ENCODE measurements at regions not wholly inside any gene's neighbourhood (a gene's known extent, or its start where the extent isn't known, plus 50 kb on each side); places are given as distances from the start of the nearest gene placed in this dataset.

- TF ChIP-seq CTCF (IDR thresholded peaks at IDR 0.05; ENCODE audit: low read depth, low read length), result no peak
- DNase-seq (ENCODE audit: extremely low read depth, low read depth), result no peak
Observed at GRCh38 chr5:111855356-111855755, 98.4 kb upstream of the NREP start.

GRCh38 chr5:111854186-111854585 is 97.2 kb upstream of the NREP start:
- TF ChIP-seq CTCF (IDR thresholded peaks at IDR 0.05; ENCODE audit: low read depth, low read length), result no peak
- no peak for DNase-seq (ENCODE audit: extremely low read depth, low read depth)

GRCh38 chr5:111853748-111854147 is 96.8 kb upstream of the NREP start:
- DNase-seq (ENCODE audit: extremely low read depth, low read depth), result no peak
- no peak for TF ChIP-seq CTCF (IDR thresholded peaks at IDR 0.05; ENCODE audit: low read depth, low read length)

GRCh38 chr5:111851631-111852548 is 94.9 kb upstream of the NREP start:
- TF ChIP-seq CTCF (IDR thresholded peaks at IDR 0.05; ENCODE audit: low read depth, low read length), result no peak
- DNase-seq (ENCODE audit: extremely low read depth, low read depth), result no peak

GRCh38 chr5:111848476-111848875 is 91.5 kb upstream of the NREP start:
- DNase-seq (ENCODE audit: extremely low read depth, low read depth), result no peak
- TF ChIP-seq CTCF (IDR thresholded peaks at IDR 0.05; ENCODE audit: low read depth, low read length), result no peak

- no peak for TF ChIP-seq CTCF (IDR thresholded peaks at IDR 0.05; ENCODE audit: low read depth, low read length)
- DNase-seq (ENCODE audit: extremely low read depth, low read depth), result no peak
Observed at GRCh38 chr5:111847052-111847925, 90.3 kb upstream of the NREP start.
